ENCODE measurements at regions not wholly inside any gene's neighbourhood (a gene's known extent, or its start where the extent isn't known, plus 50 kb on each side); places are given as distances from the start of the nearest gene placed in this dataset.

GRCh38 chr10:131424836-131425491, 113.4 kb upstream of the TCERG1L start:
- no peaks in the 10 kb centered on the region for H3K4me1 Mint-ChIP-seq
- no peak for TF ChIP-seq CTCF (IDR thresholded peaks at IDR 0.05)
- no peaks in the 10 kb centered on the region for H3K9me3 ChIP-seq (replicated peaks in 1 of 2; ENCODE audit: control insufficient read depth in 1 of 2, insufficient read depth in 1 of 2, low read length in 2 of 2)
- no peaks in the 10 kb centered on the region for H3K36me3 ChIP-seq (replicated peaks in 1 of 2; ENCODE audit: control insufficient read depth in 1 of 2, insufficient read depth in 2 of 2, low read length in 2 of 2)
- DNase-seq, result no peak
- WGBS (ENCODE audit: insufficient coverage), result 85% methylated on average over 9 of the region's 12 CpGs
- H3K27ac Mint-ChIP-seq, result no peak overlapping the region
- H3K27ac ChIP-seq (ENCODE audit: low read depth in 1 of 2, low read length in 2 of 2), result no peak overlapping the region
- no peaks in the 10 kb centered on the region for H3K4me1 ChIP-seq (ENCODE audit: control insufficient read depth in 1 of 2, insufficient read depth in 2 of 2, low read length in 2 of 2)
- H3K79me2 ChIP-seq (ENCODE audit: insufficient read depth, low read length), result no peaks in the 10 kb centered on the region
- H3K9ac ChIP-seq (ENCODE audit: insufficient read depth, low read length, poor library complexity, severe bottlenecking), result no peak overlapping the region
- H3K4me3 Mint-ChIP-seq, result no peak overlapping the region
- no peak overlapping the region for H3K4me2 ChIP-seq (replicated peaks; ENCODE audit: extremely low read depth, low read length, poor library complexity, severe bottlenecking)
- H3K36me3 Mint-ChIP-seq, result no peaks in the 10 kb centered on the region
- peaks cover 0 to 2% (median 0%) of the 10 kb centered on the region in 3 donors for H3K27me3 Mint-ChIP-seq (ENCODE audit: low read depth in 3 of 3)
- no peaks in the 10 kb centered on the region for H4K20me1 ChIP-seq (ENCODE audit: insufficient read depth, low read length)
- intact Hi-C loops (cut with micrococcal nuclease), result no loop called here
- no peak overlapping the region for H2AFZ ChIP-seq (ENCODE audit: insufficient read depth, low read depth, low read length, poor library complexity, severe bottlenecking)
- H3K27me3 ChIP-seq (ENCODE audit: control insufficient read depth in 2 of 2, insufficient read depth in 2 of 2, low read length in 2 of 2), result no peaks in the 10 kb centered on the region
- peaks cover 0 to 3% (median 0%) of the 10 kb centered on the region in 7 donors for H3K9me3 Mint-ChIP-seq
- no peak overlapping the region for H3K4me3 ChIP-seq (replicated peaks in 1 of 3; ENCODE audit: low read depth in 2 of 3, low read length in 3 of 3)

GRCh38 chr10:131425752-131426533, 114.4 kb upstream of the TCERG1L start:
- Mint-ChIP-seq H3K27ac (no peak overlapping the region), H3K4me3 (no peak overlapping the region), H3K9me3 (peaks cover 0 to 2% (median 0%) of the 10 kb centered on the region in 7 donors), H3K36me3 (no peaks in the 10 kb centered on the region), H3K27me3 (ENCODE audit: low read depth in 3 of 3) (peaks cover 0 to 2% (median 0%) of the 10 kb centered on the region in 3 donors), H3K4me1 (no peaks in the 10 kb centered on the region)
- H2AFZ ChIP-seq (ENCODE audit: insufficient read depth, low read depth, low read length, poor library complexity, severe bottlenecking), result no peak overlapping the region
- H3K4me3 ChIP-seq (replicated peaks in 1 of 3; ENCODE audit: low read depth in 2 of 3, low read length in 3 of 3), result no peak overlapping the region
- WGBS (ENCODE audit: insufficient coverage), result 83% methylated on average over 7 of the region's 11 CpGs
- no peaks in the 10 kb centered on the region for H3K79me2 ChIP-seq (ENCODE audit: insufficient read depth, low read length)
- intact Hi-C loops (cut with micrococcal nuclease), result no loop called here
- H3K36me3 ChIP-seq (replicated peaks in 1 of 2; ENCODE audit: control insufficient read depth in 1 of 2, insufficient read depth in 2 of 2, low read length in 2 of 2), result no peaks in the 10 kb centered on the region
- H4K20me1 ChIP-seq (ENCODE audit: insufficient read depth, low read length), result no peaks in the 10 kb centered on the region
- no peaks in the 10 kb centered on the region for H3K4me1 ChIP-seq (ENCODE audit: control insufficient read depth in 1 of 2, insufficient read depth in 2 of 2, low read length in 2 of 2)
- H3K27ac ChIP-seq (ENCODE audit: low read depth in 1 of 2, low read length in 2 of 2), result no peak overlapping the region
- no peak overlapping the region for H3K4me2 ChIP-seq (replicated peaks; ENCODE audit: extremely low read depth, low read length, poor library complexity, severe bottlenecking)
- H3K27me3 ChIP-seq (ENCODE audit: control insufficient read depth in 2 of 2, insufficient read depth in 2 of 2, low read length in 2 of 2), result no peaks in the 10 kb centered on the region
- no peak for DNase-seq
- H3K9ac ChIP-seq (ENCODE audit: insufficient read depth, low read length, poor library complexity, severe bottlenecking), result no peak overlapping the region
- no peak for TF ChIP-seq CTCF (IDR thresholded peaks at IDR 0.05)
- no peaks in the 10 kb centered on the region for H3K9me3 ChIP-seq (replicated peaks in 1 of 2; ENCODE audit: control insufficient read depth in 1 of 2, insufficient read depth in 1 of 2, low read length in 2 of 2)

Measured in CD14-positive monocyte (primary cell).